SW480 (cell line): ENCODE measurements at regions not wholly inside any gene's neighbourhood (a gene's known extent, or its start where the extent isn't known, plus 50 kb on each side); places are given as distances from the start of the nearest gene placed in this dataset.

Experiments used
- DNase-seq: peaks from one replicate; pipeline ENCODE4 v3.0.0-alpha.2; 2016; ENCODE audit warnings: low spot score

- no peak for DNase-seq
These were observed 217.0 kb upstream of the CNR1 start for GRCh38 chr6:88383183-88383582.

GRCh38 chr6:88381289-88381642, 215.1 kb upstream of the CNR1 start:
- no peak for DNase-seq

GRCh38 chr6:88380618-88381288, 214.6 kb upstream of the CNR1 start:
- DNase-seq: no peak

GRCh38 chr6:88380083-88380482, 213.9 kb upstream of the CNR1 start:
- DNase-seq: no peak

- no peak for DNase-seq
These were observed 212.5 kb upstream of the CNR1 start for GRCh38 chr6:88378639-88379038.

GRCh38 chr6:88377976-88378568, 211.9 kb upstream of the CNR1 start:
- DNase-seq: no peak

- no peak for DNase-seq
These were observed 210.7 kb upstream of the CNR1 start for GRCh38 chr6:88376768-88377387.

- no peak for DNase-seq
These were observed 210.1 kb upstream of the CNR1 start for GRCh38 chr6:88376197-88376596.

- DNase-seq: no peak
These were observed 208.4 kb upstream of the CNR1 start for GRCh38 chr6:88374553-88374952.

GRCh38 chr6:88371480-88371879, 205.3 kb upstream of the CNR1 start:
- no peak for DNase-seq

GRCh38 chr6:88370127-88370710, 204.1 kb upstream of the CNR1 start:
- DNase-seq: no peak

- DNase-seq: no peak
These were observed 203.1 kb upstream of the CNR1 start for GRCh38 chr6:88369262-88369661.

- no peak for DNase-seq
These were observed 202.1 kb upstream of the CNR1 start for GRCh38 chr6:88368071-88368787.

- DNase-seq: no peak
These were observed 201.1 kb upstream of the CNR1 start for GRCh38 chr6:88367248-88367647.

- DNase-seq: no peak
These were observed 200.5 kb upstream of the CNR1 start for GRCh38 chr6:88366672-88367071.

GRCh38 chr6:88365656-88366055, 199.5 kb upstream of the CNR1 start:
- no peak for DNase-seq

GRCh38 chr6:88365230-88365629, 199.1 kb upstream of the CNR1 start:
- no peak for DNase-seq

GRCh38 chr6:88361754-88362153, 195.6 kb upstream of the CNR1 start:
- no peak for DNase-seq

GRCh38 chr6:88361298-88361697, 195.2 kb upstream of the CNR1 start:
- no peak for DNase-seq

GRCh38 chr6:88360203-88360797, 194.2 kb upstream of the CNR1 start:
- no peak for DNase-seq

- DNase-seq: no peak
These were observed 193.5 kb upstream of the CNR1 start for GRCh38 chr6:88359530-88360202.

- DNase-seq: no peak
These were observed 192.7 kb upstream of the CNR1 start for GRCh38 chr6:88358846-88359245.
